Gastrocnemius medialis (tissue), 4 donors: ENCODE measurements at regions not wholly inside any gene's neighbourhood (a gene's known extent, or its start where the extent isn't known, plus 50 kb on each side); places are given as distances from the start of the nearest gene placed in this dataset.
"Not testable (repeated sequence)": the region's sequence is repeated elsewhere in the genome, so short reads cannot be mapped to it uniquely, and the experiment has no call there.

ENCODE experiments used
- ATAC-seq, 2 donors: fragments of 150-250 bp; one replicate each; pipeline ENCODE4 v1.9.1; 2016
- DNase-seq, 2 donors: peaks; one replicate each; pipeline ENCODE4 v3.0.0-alpha.2; 2019
- H3K27ac ChIP-seq, 4 donors: fragments of 200-600 bp; sonication (generic); 1 replicate in 1 of 4; 2 replicates in 3 of 4; pipeline ENCODE4 v1.5.1; 2016 to 2018; ENCODE audit warnings: mild to moderate bottlenecking in 2 of 4, moderate library complexity in 1 of 4
- H3K27me3 ChIP-seq, 3 donors: fragments of 200-600 bp; sonication (generic) in 2 of 3; 1 replicate in 1 of 3; 2 replicates in 2 of 3; pipeline versions ENCODE4 v1.5.1 to v1.6.0; 2016 to 2019; ENCODE audit warnings: mild to moderate bottlenecking in 1 of 3, moderate library complexity in 1 of 3
- H3K36me3 ChIP-seq, 2 donors: fragments of 200-600 bp; sonication (generic) in 1 of 2; one replicate each; pipeline ENCODE4 v1.5.1; 2017 to 2018
- H3K4me1 ChIP-seq, 2 donors: fragments of 200-600 bp; sonication (generic) in 1 of 2; one replicate each; pipeline ENCODE4 v1.5.1; 2016 to 2017; ENCODE audit warnings: mild to moderate bottlenecking in 2 of 2
- H3K4me3 ChIP-seq, 4 donors: fragments of 200-600 bp; sonication (generic) in 3 of 4; 1 replicate in 1 of 4; 2 replicates in 3 of 4; pipeline ENCODE4 v1.5.1; 2016 to 2019; ENCODE audit warnings: mild to moderate bottlenecking in 2 of 4
- H3K9me3 ChIP-seq, 3 donors: fragments of 200-600 bp; sonication (generic) in 2 of 3; 1 replicate in 1 of 3; 2 replicates in 2 of 3; pipeline ENCODE4 v1.5.1; 2016 to 2019
- POLR2A ChIP-seq, 2 donors: fragments of 450-650 bp; IDR thresholded peaks; one replicate each; pipeline ENCODE4 v1.6.1; 2017; ENCODE audit warnings: antibody characterized with exemption in 2 of 2, mild to moderate bottlenecking in 2 of 2, moderate library complexity in 2 of 2
- in situ Hi-C, 4 donors: fragments of 200-750 bp; cut with MboI; loops; one replicate each; pipeline versions ENCODE4 v1.15.0 to v1.8.0; 2017; ENCODE audit warnings: low sequenced_read_pairs in 4 of 4
- intact Hi-C: fragments of 100-400 bp; cut with DNase I; formaldehyde crosslinking; loops from one replicate; pipeline ENCODE4 v1.15.1; 2023; ENCODE audit warnings: low total_unique reads
- TF ChIP-seq, protein P1 (sequence below), 5 experiments: fragments of 450-650 bp in 3 of 5; fragments of 200-600 bp in 2 of 5; sonication (generic) in 2 of 5; IDR thresholded peaks in 4 of 5; conservative IDR thresholded peaks in 1 of 5; 1 replicate in 4 of 5; 2 replicates in 1 of 5; pipeline ENCODE4 v1.5.1; 2016 to 2019; ENCODE audit warnings: antibody characterized with exemption in 5 of 5, mild to moderate bottlenecking in 3 of 5, moderate library complexity in 3 of 5

DNA sequence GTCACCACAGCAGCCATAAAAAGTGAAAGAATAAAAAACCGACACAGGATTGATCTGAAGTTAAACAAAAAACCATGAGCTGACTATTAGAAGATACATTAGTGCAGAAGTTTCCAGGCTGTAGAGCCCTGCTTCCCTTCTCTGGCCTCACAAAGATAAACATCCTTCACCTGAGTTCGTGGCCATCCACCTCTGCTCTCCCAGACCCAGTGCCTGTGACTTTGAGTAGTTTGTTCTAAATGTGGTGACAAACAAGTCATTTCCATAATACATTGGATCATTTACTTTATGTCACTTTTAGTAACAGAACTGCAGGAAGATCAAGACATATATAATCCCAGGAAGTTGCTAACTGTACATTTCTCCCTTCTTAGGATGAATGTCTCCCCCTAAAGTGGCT lies 241.9 kb upstream of the MAP2 start:
- TF ChIP-seq POLR2A (IDR thresholded peaks at IDR 0.05) = no peak
- TF ChIP-seq, protein P1, sequence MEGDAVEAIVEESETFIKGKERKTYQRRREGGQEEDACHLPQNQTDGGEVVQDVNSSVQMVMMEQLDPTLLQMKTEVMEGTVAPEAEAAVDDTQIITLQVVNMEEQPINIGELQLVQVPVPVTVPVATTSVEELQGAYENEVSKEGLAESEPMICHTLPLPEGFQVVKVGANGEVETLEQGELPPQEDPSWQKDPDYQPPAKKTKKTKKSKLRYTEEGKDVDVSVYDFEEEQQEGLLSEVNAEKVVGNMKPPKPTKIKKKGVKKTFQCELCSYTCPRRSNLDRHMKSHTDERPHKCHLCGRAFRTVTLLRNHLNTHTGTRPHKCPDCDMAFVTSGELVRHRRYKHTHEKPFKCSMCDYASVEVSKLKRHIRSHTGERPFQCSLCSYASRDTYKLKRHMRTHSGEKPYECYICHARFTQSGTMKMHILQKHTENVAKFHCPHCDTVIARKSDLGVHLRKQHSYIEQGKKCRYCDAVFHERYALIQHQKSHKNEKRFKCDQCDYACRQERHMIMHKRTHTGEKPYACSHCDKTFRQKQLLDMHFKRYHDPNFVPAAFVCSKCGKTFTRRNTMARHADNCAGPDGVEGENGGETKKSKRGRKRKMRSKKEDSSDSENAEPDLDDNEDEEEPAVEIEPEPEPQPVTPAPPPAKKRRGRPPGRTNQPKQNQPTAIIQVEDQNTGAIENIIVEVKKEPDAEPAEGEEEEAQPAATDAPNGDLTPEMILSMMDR (IDR thresholded peaks at IDR 0.05 in 4 of 5, conservative IDR thresholded peaks at IDR 0.05 in 1 of 5) = no peak
- H3K9me3 ChIP-seq = no peaks in the 10 kb centered on the region
- no peak overlapping the region for H3K27ac ChIP-seq
- intact Hi-C loops = no loop called here
- in situ Hi-C loops = no loop called here
- ATAC-seq (no peak), DNase-seq (no peak)
- no peaks in the 10 kb centered on the region for H3K27me3 ChIP-seq
- H3K4me1 ChIP-seq = no peaks in the 10 kb centered on the region
- H3K36me3 ChIP-seq = no peaks in the 10 kb centered on the region
- no peak overlapping the region for H3K4me3 ChIP-seq

DNA sequence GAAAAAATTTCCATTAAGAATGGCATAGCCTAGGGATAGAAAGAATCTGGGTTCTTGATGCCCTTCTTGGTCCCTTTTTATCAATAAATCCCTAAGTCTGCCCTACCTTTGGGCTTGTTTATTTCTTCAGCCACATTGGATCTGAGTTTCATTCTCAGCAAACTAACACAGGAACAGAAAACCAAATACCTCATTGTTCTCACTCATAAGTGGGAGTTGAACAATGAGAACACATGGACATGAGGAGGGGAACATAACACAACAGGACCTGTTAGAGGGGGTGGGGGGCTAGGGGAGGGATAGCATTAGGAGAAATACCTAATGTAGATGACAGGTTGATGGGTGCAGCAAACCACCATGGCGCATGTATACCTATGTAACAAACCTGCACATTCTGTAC lies 237.0 kb upstream of the MAP2 start:
- H3K4me3 ChIP-seq, ATAC-seq, H3K4me1 ChIP-seq, H3K9me3 ChIP-seq, H3K36me3 ChIP-seq, in situ Hi-C loops, H3K27ac ChIP-seq, intact Hi-C loops, DNase-seq, H3K27me3 ChIP-seq: not testable (repeated sequence)

DNA sequence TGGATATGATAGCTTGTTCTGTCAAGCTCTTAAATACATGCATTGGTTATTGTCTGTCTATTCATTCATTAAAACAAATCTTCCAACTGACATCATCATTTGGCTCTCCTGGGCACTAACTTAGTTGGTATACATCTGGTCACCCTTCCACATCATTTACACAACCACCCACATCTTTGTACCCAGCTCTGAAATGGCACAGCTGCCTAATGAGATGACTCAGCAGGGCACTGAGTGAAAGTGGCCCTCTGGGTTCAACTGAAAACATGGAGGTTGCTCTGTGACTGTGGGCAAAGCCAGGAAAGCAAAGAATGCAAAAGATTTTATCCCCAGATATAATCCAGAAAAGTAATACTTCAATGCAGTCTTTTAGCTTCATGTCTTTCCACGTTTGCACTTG lies 234.0 kb upstream of the MAP2 start:
- no peak for ATAC-seq
- H3K27me3 ChIP-seq = no peaks in the 10 kb centered on the region
- no peak overlapping the region for H3K4me3 ChIP-seq
- no peaks in the 10 kb centered on the region for H3K9me3 ChIP-seq
- H3K36me3 ChIP-seq = no peaks in the 10 kb centered on the region
- no peak for TF ChIP-seq POLR2A (IDR thresholded peaks at IDR 0.05)
- TF ChIP-seq, protein P1 (IDR thresholded peaks at IDR 0.05 in 4 of 5, conservative IDR thresholded peaks at IDR 0.05 in 1 of 5) = no peak
- in situ Hi-C loops (no loop called here), intact Hi-C loops (no loop called here)
- no peaks in the 10 kb centered on the region for H3K4me1 ChIP-seq
- no peak for DNase-seq
- no peak overlapping the region for H3K27ac ChIP-seq

DNA sequence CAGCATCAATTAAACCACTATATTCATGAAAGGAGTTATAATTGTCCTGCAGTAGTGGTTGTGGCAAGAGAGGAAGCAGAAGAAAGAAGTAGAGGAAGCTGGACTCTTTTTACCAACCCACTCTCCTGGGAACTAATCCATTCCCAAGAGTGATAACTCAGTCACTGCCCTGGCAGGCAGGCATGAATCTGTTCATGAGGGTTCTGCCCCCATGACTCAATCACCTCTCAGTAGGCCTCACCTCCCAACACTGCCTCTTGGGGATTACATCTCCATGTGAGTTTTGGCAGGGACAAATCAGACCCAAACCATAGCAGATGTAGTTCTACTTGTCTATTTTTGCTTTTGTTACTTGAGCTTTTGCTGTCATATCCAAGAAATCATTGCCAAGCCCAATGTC lies 232.7 kb upstream of the MAP2 start:
- no peak for ATAC-seq
- in situ Hi-C loops = no loop called here
- H3K27ac ChIP-seq = no peak overlapping the region

DNA sequence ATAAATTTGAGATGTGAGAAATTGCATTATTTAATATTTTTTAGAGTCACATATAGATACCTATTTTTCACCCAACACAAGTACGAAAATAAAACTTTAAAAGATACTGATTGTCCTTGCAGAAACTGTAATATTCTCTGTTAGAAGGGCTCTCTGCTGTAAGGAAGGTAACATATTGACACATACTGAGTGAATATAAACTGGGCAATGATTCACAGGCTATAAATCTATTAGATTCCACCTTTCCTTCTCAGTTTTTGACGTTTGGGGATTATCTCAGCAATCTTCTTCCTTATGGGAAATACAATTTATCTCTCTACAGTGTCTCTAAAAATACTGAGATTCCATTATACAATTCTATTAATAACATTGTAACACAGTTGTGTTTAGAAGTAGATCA lies 229.1 kb upstream of the MAP2 start:
- DNase-seq (no peak), ATAC-seq (no peak)
- TF ChIP-seq POLR2A (IDR thresholded peaks at IDR 0.05) = no peak
- TF ChIP-seq, protein P1 (IDR thresholded peaks at IDR 0.05 in 4 of 5, conservative IDR thresholded peaks at IDR 0.05 in 1 of 5) = no peak
- intact Hi-C loops (no loop called here), in situ Hi-C loops (no loop called here)
- Histone ChIP-seq H3K27me3 (no peaks in the 10 kb centered on the region), H3K4me3 (no peak overlapping the region), H3K4me1 (no peaks in the 10 kb centered on the region), H3K9me3 (no peaks in the 10 kb centered on the region), H3K36me3 (no peaks in the 10 kb centered on the region), H3K27ac (no peak overlapping the region)

More for the DNA sequence above, 232.7 kb upstream of the MAP2 start:
- intact Hi-C loops = no loop called here
- TF ChIP-seq POLR2A (IDR thresholded peaks at IDR 0.05) = no peak
- TF ChIP-seq, protein P1 (IDR thresholded peaks at IDR 0.05 in 4 of 5, conservative IDR thresholded peaks at IDR 0.05 in 1 of 5) = no peak
- H3K27me3 ChIP-seq = no peaks in the 10 kb centered on the region
- no peak overlapping the region for H3K4me3 ChIP-seq
- no peak for DNase-seq
- H3K4me1 ChIP-seq = no peaks in the 10 kb centered on the region
- no peaks in the 10 kb centered on the region for H3K36me3 ChIP-seq
- H3K9me3 ChIP-seq = no peaks in the 10 kb centered on the region
